Hepatocyte (in vitro differentiated cells): ENCODE measurements at regions not wholly inside any gene's neighbourhood (a gene's known extent, or its start where the extent isn't known, plus 50 kb on each side); places are given as distances from the start of the nearest gene placed in this dataset.

ENCODE experiments used
- CTCF ChIP-seq: fragments of 200-600 bp; sonication (generic); IDR thresholded peaks from 2 replicates; pipeline ENCODE4 v1.5.1; 2016; ENCODE audit warnings: antibody characterized with exemption, mild to moderate bottlenecking; ENCODE audit not compliant: poor library complexity
- EZH2phosphoT487 ChIP-seq: fragments of 200-600 bp; sonication (generic); IDR thresholded peaks from one replicate; pipeline ENCODE4 v1.6.1; 2018; ENCODE audit warnings: antibody characterized with exemption, mild to moderate bottlenecking, low read depth, moderate library complexity; ENCODE audit not compliant: unreplicated experiment, severe bottlenecking

- TF ChIP-seq CTCF = no peak
- no peak for TF ChIP-seq EZH2phosphoT487
Observed at GRCh38 chrX:4670606-4671005, 957.2 kb upstream of the PRKX start.
